Fibroblast of skin of abdomen (primary cell): ENCODE measurements at regions not wholly inside any gene's neighbourhood (a gene's known extent, or its start where the extent isn't known, plus 50 kb on each side); places are given as distances from the start of the nearest gene placed in this dataset.
"Not testable (repeated sequence)": the region's sequence is repeated elsewhere in the genome, so short reads cannot be mapped to it uniquely, and the experiment has no call there.

Experiments used
- DNase-seq: peaks from one replicate; pipeline ENCODE4 v3.0.0-alpha.2; 2013

- DNase-seq, result no peak
These were observed 86.9 kb upstream of the LYSMD4 start for GRCh38 chr15:99819981-99820718.

- DNase-seq, result no peak
These were observed 85.6 kb upstream of the LYSMD4 start for GRCh38 chr15:99818872-99819271.

GRCh38 chr15:99816862-99817261 is 83.6 kb upstream of the LYSMD4 start:
- DNase-seq, result not testable (repeated sequence)

- DNase-seq, result not testable (repeated sequence)
These were observed 77.4 kb upstream of the LYSMD4 start for GRCh38 chr15:99810663-99811062.

GRCh38 chr15:99799854-99800250 is 66.6 kb upstream of the LYSMD4 start:
- not testable (repeated sequence) for DNase-seq

GRCh38 chr15:99799182-99799853 is 66.1 kb upstream of the LYSMD4 start:
- DNase-seq, result not testable (repeated sequence)

GRCh38 chr15:99796940-99797870 is 64.0 kb upstream of the LYSMD4 start:
- DNase-seq, result not testable (repeated sequence)

GRCh38 chr15:99791881-99792807 is 58.9 kb upstream of the LYSMD4 start:
- not testable (repeated sequence) for DNase-seq

GRCh38 chr15:99790751-99791150 is 57.5 kb upstream of the LYSMD4 start:
- not testable (repeated sequence) for DNase-seq

- no peak for DNase-seq
These were observed 54.9 kb upstream of the LYSMD4 start for GRCh38 chr15:99788156-99788555.

- DNase-seq, result not testable (repeated sequence)
These were observed 51.6 kb upstream of the LYSMD4 start for GRCh38 chr15:99784800-99785199.

- not testable (repeated sequence) for DNase-seq
These were observed 50.8 kb upstream of the LYSMD4 start for GRCh38 chr15:99783918-99784619.
